ENCODE measurements at regions not wholly inside any gene's neighbourhood (a gene's known extent, or its start where the extent isn't known, plus 50 kb on each side); places are given as distances from the start of the nearest gene placed in this dataset.

DNA sequence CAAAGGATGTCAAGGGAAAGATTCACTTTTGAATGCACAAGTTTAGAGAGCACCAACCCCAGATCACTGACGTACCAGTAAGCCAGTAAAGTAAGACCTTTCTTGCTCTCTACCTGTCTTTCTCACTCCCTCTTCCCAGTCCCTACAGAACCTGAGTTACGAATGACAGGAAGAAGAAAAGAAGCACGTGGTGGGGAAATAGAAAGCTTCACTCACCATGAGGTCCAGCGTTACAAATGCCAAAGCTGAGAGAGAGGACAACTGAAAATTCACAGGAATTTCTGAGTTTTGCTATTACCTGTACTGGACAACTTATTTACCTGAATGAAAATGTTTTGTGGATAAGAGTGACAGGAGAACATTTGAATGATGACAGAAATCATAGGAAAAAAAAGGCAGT, 133.2 kb upstream of the GBE1 start:
- Histone ChIP-seq H3K36me3 (ENCODE audit: control insufficient read depth, insufficient read depth, low read length) (no peaks in the 10 kb centered on the region), H3K27me3 (ENCODE audit: control insufficient read depth, insufficient read depth, low read length) (no peaks in the 10 kb centered on the region), H3K4me1 (ENCODE audit: control insufficient read depth, insufficient read depth, low read length) (no peaks in the 10 kb centered on the region), H3K9me3 (ENCODE audit: control insufficient read depth, insufficient read depth, low read length) (no peaks in the 10 kb centered on the region), H3K4me3 (ENCODE audit: low read depth, low read length) (no peak overlapping the region), H3K27ac (ENCODE audit: low read depth, low read length) (no peak overlapping the region)
- WGBS (ENCODE audit: insufficient coverage) = 68% methylated on average over 2 of the region's 4 CpGs
- no peak for DNase-seq (ENCODE audit: low read depth in 4 of 6, low spot score in 6 of 6)

DNA sequence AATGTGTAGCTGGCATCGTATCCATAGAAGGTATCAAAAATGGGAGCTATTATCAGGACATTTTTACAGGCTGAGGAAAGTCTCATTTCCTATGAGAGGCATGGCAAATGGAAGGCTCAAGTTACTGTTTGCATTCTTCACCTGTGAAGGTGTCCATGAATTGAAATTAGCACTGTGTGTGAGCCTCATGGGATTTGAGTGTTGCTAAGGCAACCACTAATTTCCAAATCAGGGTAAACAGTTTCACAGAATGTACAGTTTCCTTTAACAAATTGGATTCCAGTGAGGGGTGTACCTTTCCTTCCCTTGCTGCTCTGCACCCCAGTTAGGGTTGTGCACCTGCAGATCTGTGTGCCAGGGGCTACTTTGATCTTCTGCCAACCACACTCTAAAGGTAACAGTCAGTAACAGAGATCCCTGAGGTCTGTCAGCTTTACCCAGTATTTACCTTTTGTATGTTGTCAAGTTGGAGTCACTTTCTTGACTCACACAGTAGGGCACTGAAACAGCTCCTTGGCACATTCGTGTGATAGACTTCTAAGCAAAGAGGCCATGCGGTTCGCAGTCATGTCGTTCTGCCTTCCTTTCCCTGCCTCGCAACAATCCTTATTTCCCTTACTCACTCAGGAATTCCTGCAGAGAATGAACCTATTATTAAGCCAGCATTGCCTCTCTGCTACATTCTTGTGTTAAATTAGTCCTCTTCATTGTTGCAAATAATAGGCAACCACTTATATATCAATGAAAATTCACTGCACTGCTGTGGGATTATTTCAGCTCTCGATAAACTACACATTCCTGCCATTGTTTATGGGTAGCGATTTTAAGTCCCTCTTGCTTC, 129.8 kb upstream of the GBE1 start:
- Histone ChIP-seq H3K4me1 (ENCODE audit: control insufficient read depth, insufficient read depth, low read length) (no peaks in the 10 kb centered on the region), H3K27ac (ENCODE audit: low read depth, low read length) (no peak overlapping the region), H3K9me3 (ENCODE audit: control insufficient read depth, insufficient read depth, low read length) (no peaks in the 10 kb centered on the region), H3K4me3 (ENCODE audit: low read depth, low read length) (no peak overlapping the region), H3K36me3 (ENCODE audit: control insufficient read depth, insufficient read depth, low read length) (no peaks in the 10 kb centered on the region), H3K27me3 (ENCODE audit: control insufficient read depth, insufficient read depth, low read length) (no peaks in the 10 kb centered on the region)
- 43% methylated on average over 5 of the region's 8 CpGs for WGBS (ENCODE audit: insufficient coverage)
- DNase-seq (ENCODE audit: low read depth in 4 of 6, low spot score in 6 of 6) = peak in 2 of 6 donors; percentile 12 to 67

- no peaks in the 10 kb centered on the region for H3K9me3 ChIP-seq (ENCODE audit: control insufficient read depth, insufficient read depth, low read length)
- H3K27ac ChIP-seq (ENCODE audit: low read depth, low read length) = no peak overlapping the region
- H3K4me1 ChIP-seq (ENCODE audit: control insufficient read depth, insufficient read depth, low read length) = no peaks in the 10 kb centered on the region
- H3K27me3 ChIP-seq (ENCODE audit: control insufficient read depth, insufficient read depth, low read length) = no peaks in the 10 kb centered on the region
- no peak overlapping the region for H3K4me3 ChIP-seq (ENCODE audit: low read depth, low read length)
- DNase-seq (ENCODE audit: low read depth in 4 of 6, low spot score in 6 of 6) = no peak
- no peaks in the 10 kb centered on the region for H3K36me3 ChIP-seq (ENCODE audit: control insufficient read depth, insufficient read depth, low read length)
- WGBS (ENCODE audit: insufficient coverage) = no CpG with 5 or more reads among the region's 6 CpGs
Measured at GRCh38 chr3:81888914-81889557, 127.6 kb upstream of the GBE1 start.

DNA sequence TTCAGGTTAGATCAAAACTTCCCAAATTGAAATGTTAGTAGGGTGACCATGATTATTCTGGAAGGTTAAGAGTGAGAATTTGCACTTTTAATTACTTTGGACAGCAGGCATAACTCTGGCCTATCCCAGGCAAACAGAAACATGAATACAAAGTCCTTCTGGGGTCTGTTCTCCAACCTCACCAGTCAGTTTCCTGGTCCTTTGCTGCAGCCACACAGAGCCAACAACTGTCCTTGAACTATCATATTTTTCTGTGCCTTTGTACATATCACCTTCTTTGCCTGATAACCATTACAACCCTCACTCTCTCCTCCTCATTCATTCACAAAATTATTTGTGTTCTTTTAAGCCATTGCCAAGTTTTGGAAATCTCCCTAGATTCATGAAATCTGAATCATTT, 126.0 kb upstream of the GBE1 start:
- Histone ChIP-seq H3K27me3 (ENCODE audit: control insufficient read depth, insufficient read depth, low read length) (no peaks in the 10 kb centered on the region), H3K36me3 (ENCODE audit: control insufficient read depth, insufficient read depth, low read length) (no peaks in the 10 kb centered on the region), H3K4me3 (ENCODE audit: low read depth, low read length) (no peak overlapping the region), H3K9me3 (ENCODE audit: control insufficient read depth, insufficient read depth, low read length) (no peaks in the 10 kb centered on the region), H3K4me1 (ENCODE audit: control insufficient read depth, insufficient read depth, low read length) (no peaks in the 10 kb centered on the region), H3K27ac (ENCODE audit: low read depth, low read length) (no peak overlapping the region)
- DNase-seq (ENCODE audit: low read depth in 4 of 6, low spot score in 6 of 6) = no peak

GRCh38 chr3:81886081-81886480, 124.6 kb upstream of the GBE1 start:
- Histone ChIP-seq H3K27me3 (ENCODE audit: control insufficient read depth, insufficient read depth, low read length) (no peaks in the 10 kb centered on the region), H3K36me3 (ENCODE audit: control insufficient read depth, insufficient read depth, low read length) (no peaks in the 10 kb centered on the region), H3K9me3 (ENCODE audit: control insufficient read depth, insufficient read depth, low read length) (no peaks in the 10 kb centered on the region), H3K4me1 (ENCODE audit: control insufficient read depth, insufficient read depth, low read length) (no peaks in the 10 kb centered on the region), H3K4me3 (ENCODE audit: low read depth, low read length) (no peak overlapping the region), H3K27ac (ENCODE audit: low read depth, low read length) (no peak overlapping the region)
- no CpG with 5 or more reads among the region's 2 CpGs for WGBS (ENCODE audit: insufficient coverage)
- no peak for DNase-seq (ENCODE audit: low read depth in 4 of 6, low spot score in 6 of 6)

DNA sequence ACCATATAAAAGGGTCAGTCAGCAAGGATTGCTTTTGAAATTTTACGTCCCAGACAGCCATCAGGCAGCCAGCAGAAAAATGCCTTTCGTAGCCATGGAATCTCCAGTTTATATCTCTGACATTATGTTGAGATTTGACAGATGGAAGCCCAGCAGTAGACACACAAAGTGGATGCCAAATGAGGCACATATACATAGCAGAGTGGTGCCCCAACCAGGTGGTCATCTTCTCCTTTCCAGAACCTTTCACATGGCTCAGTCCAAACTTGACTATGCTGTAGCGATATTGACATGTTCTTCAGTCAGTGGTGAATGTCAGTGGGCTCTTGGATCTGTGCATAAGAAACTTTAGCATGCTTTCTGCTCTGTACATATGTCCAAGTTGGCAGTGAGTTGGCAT, 123.3 kb upstream of the GBE1 start:
- Histone ChIP-seq H3K9me3 (ENCODE audit: control insufficient read depth, insufficient read depth, low read length) (no peaks in the 10 kb centered on the region), H3K4me3 (ENCODE audit: low read depth, low read length) (no peak overlapping the region), H3K27ac (ENCODE audit: low read depth, low read length) (no peak overlapping the region), H3K4me1 (ENCODE audit: control insufficient read depth, insufficient read depth, low read length) (no peaks in the 10 kb centered on the region), H3K27me3 (ENCODE audit: control insufficient read depth, insufficient read depth, low read length) (no peaks in the 10 kb centered on the region), H3K36me3 (ENCODE audit: control insufficient read depth, insufficient read depth, low read length) (no peaks in the 10 kb centered on the region)
- DNase-seq (ENCODE audit: low read depth in 4 of 6, low spot score in 6 of 6) = peak in 1 of 6 donors; percentile 37
- WGBS (ENCODE audit: insufficient coverage) = 100% methylated on average over 2 of the region's 3 CpGs

DNA sequence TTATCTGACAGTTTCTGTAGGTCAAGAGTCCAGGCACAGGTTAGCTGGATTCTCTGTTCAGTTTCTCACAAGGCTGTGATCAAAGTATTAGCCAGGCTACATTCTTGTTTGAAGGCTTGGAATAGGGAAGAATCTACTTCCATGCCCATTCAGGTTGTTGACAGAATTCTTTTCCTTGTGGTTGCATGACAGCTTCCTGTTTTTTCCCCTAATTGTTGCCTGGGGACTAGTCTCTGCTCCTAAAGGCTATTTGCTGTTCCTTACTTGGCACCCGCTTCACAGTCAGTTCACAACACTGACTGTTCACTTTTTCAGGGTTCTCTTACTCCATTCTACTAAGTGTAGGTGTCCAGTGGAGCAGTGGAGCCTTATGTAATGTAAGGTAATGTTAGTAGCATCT, 115.4 kb upstream of the GBE1 start:
- Histone ChIP-seq H3K36me3 (ENCODE audit: control insufficient read depth, insufficient read depth, low read length) (no peaks in the 10 kb centered on the region), H3K4me3 (ENCODE audit: low read depth, low read length) (no peak overlapping the region), H3K9me3 (ENCODE audit: control insufficient read depth, insufficient read depth, low read length) (no peaks in the 10 kb centered on the region), H3K4me1 (ENCODE audit: control insufficient read depth, insufficient read depth, low read length) (no peaks in the 10 kb centered on the region), H3K27ac (ENCODE audit: low read depth, low read length) (no peak overlapping the region), H3K27me3 (ENCODE audit: control insufficient read depth, insufficient read depth, low read length) (no peaks in the 10 kb centered on the region)
- no peak for DNase-seq (ENCODE audit: low read depth in 4 of 6, low spot score in 6 of 6)
- WGBS (ENCODE audit: insufficient coverage) = no CpG with 5 or more reads among the region's 1 CpG

GRCh38 chr3:81874738-81875137, 113.3 kb upstream of the GBE1 start:
- Histone ChIP-seq H3K36me3 (ENCODE audit: control insufficient read depth, insufficient read depth, low read length) (no peaks in the 10 kb centered on the region), H3K27ac (ENCODE audit: low read depth, low read length) (no peak overlapping the region), H3K9me3 (ENCODE audit: control insufficient read depth, insufficient read depth, low read length) (no peaks in the 10 kb centered on the region), H3K4me3 (ENCODE audit: low read depth, low read length) (no peak overlapping the region), H3K27me3 (ENCODE audit: control insufficient read depth, insufficient read depth, low read length) (no peaks in the 10 kb centered on the region), H3K4me1 (ENCODE audit: control insufficient read depth, insufficient read depth, low read length) (no peaks in the 10 kb centered on the region)
- DNase-seq (ENCODE audit: low read depth in 4 of 6, low spot score in 6 of 6) = no peak

- Histone ChIP-seq H3K36me3 (ENCODE audit: control insufficient read depth, insufficient read depth, low read length) (no peaks in the 10 kb centered on the region), H3K4me1 (ENCODE audit: control insufficient read depth, insufficient read depth, low read length) (no peaks in the 10 kb centered on the region), H3K4me3 (ENCODE audit: low read depth, low read length) (no peak overlapping the region), H3K9me3 (ENCODE audit: control insufficient read depth, insufficient read depth, low read length) (no peaks in the 10 kb centered on the region), H3K27me3 (ENCODE audit: control insufficient read depth, insufficient read depth, low read length) (no peaks in the 10 kb centered on the region), H3K27ac (ENCODE audit: low read depth, low read length) (no peak overlapping the region)
- WGBS (ENCODE audit: insufficient coverage) = no CpG with 5 or more reads among the region's 1 CpG
- no peak for DNase-seq (ENCODE audit: low read depth in 4 of 6, low spot score in 6 of 6)
Measured at GRCh38 chr3:81872566-81872965, 111.1 kb upstream of the GBE1 start.
